HG02642 (cell line): ENCODE measurements at regions not wholly inside any gene's neighbourhood (a gene's known extent, or its start where the extent isn't known, plus 50 kb on each side); places are given as distances from the start of the nearest gene placed in this dataset.

Experiments
- ATAC-seq: cut with Tn5 transposase; IDR thresholded peaks from one replicate; pipeline ENCODE4 v1.9.1; 2021; ENCODE audit warnings: mild to moderate bottlenecking; ENCODE audit not compliant: unreplicated experiment, poor library complexity

DNA sequence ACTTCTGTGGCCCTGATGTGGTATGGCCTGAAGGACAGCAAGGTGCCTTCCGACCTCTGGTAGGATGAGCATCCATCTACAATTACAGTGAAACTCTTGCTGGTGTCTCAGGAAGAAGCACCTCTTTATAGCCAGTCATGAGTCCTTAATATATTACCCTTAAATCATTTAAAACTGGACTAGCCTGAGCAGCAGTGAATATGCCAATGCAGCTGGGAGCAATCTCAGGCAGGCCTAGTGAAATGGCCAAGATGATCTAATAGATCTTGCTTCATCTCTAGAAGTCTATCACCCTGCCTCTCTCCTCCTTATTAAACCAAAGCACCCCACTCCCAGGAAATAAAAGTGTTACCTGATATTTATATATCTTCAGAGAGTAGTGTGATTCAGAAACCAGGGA, 66.7 kb upstream of the SORCS3 start:
- ATAC-seq, result no peak

DNA sequence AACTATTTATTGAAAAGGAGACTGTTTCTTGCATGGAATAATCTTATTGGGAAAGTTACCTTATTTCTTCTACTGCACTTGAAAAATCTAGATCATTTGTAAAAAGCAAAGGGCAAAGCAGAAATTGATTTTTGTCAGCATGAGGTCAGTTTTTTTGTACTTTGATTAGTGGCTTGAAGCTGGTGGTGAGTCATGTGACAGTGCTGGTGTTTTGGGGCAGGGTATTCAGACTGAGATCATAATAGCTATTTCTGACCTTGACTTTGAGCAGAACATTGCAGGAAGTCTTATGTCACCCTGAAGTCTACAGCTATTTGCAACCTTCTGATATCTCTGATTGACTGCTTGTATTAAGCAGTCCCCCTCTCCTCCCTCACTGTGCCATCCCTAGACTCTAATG, 66.3 kb upstream of the SORCS3 start:
- ATAC-seq, result no peak

DNA sequence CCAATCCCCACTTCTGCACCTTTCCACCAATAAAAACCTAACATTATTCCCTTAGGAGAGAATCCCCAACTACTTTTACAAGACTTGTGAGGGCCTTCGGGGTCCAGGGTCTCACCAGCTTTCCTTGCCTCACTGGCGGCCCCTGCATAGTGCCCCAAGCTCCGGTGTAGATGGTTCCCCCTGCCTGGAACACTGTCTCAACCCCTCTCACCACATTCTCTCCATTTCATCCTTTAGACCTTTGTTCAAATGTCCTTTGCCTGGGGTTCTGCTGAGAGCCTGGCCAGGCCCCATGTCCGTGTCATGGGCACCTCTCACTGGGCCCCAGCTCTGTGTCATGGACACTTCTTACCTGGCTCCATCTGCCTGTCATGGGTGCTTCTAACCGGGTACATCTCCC, 64.5 kb upstream of the SORCS3 start:
- no peak for ATAC-seq

DNA sequence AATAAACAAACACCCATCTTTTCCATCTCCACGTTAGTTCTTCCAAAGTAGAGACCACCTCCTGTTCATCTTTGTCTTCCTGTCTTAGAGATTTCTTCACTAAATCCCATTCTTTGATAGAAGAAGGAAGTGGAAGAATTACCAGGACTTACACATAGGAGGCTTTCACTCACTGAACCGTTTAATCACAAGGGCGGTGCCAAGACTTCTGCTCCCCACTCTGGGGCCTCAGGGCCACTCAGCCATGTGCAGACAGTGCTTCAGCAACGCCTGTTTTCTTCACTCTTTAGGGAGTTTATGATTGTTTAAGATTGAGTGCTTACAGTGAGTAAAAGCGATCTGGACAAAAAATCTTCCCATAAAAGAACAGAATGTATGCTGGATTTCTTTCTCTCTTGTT, 63.9 kb upstream of the SORCS3 start:
- ATAC-seq, result no peak

DNA sequence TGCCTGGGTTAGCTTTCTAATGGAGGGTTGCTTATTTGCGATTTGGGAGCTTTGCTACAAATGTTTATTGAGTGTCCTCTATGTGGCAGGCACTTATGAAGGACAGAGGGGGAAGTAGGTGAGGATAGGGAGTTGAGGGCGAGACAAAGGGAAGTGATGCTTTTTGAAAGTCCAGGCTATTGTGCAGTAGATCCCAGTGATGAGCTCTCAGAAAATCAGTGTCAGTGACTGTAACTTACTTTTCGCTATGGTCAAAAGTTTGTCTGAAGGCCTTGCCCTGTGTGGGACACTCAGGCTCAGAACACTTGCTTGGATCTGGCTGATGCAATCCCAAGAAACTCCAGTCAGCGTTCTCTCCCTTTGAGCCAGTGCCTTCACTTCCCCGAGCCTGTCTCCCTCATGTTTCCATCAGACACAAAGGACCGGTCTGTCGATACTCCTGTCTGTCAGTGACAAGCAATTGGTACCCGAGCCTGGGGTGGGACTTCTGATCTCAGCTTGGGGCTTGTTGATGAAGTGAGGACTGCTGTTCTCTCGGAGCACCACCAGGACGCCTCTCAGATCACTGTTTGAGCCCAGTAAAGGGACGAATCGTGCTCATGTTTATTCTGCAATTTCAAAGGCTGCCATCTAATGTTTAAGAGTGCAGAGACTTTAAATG, 63.1 kb upstream of the SORCS3 start:
- no peak for ATAC-seq

DNA sequence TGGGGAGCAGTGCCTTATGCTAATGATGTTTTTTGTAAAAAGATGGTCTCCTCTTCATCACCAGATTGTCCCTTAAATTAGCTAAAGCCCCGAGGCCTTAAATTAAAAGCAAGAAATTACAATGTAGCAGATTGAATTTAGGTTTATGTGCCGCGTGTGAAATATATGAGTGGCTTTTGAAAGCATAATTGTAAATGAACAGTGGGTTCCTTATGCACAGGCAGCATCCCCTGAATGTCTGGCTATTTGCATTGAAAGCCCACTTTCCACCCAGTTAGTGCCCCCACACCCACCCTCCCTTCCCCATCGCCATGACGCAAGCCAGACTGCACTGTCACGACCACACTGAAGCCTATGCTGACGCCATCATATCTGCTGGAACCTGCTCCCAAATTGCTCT, 62.4 kb upstream of the SORCS3 start:
- ATAC-seq, result no peak

DNA sequence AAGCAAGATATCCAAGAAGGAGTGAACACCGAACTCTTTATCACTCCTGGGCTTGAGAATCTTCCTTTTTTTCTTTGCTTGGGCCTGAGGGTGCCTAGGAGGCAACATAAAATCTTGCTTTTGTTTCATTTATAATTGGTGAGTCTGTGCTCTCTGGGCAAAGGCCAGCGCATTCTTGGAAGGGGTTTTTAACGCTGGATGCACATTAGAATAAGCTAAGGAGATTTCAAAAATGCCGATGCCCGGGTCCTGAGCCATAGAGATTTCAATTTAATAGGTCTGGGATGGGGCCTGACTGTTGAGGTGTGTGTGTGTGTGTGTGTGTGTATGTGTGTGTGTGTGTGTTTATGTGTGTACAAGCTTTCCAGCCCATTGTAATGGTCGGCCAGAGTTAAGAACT, 62.0 kb upstream of the SORCS3 start:
- ATAC-seq, result no peak

DNA sequence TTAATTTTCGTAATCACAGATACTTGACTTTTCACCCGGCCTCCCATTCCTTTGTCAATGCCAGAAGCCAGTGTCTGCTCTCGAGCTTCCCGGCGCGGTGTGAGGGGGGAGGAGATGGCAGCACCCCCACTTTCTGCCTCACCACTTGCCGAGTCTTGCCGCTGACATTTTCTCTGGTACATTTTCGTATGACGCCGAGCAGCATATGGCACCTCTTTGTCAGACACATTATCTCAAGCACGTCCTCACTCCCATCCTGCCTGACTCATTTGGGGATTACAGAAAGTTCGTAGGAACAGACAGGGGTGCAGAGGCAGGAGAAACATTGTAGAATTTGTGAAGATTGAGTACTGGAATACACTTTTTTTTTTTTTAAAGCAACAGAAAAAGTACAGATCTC, 60.8 kb upstream of the SORCS3 start:
- no peak for ATAC-seq

DNA sequence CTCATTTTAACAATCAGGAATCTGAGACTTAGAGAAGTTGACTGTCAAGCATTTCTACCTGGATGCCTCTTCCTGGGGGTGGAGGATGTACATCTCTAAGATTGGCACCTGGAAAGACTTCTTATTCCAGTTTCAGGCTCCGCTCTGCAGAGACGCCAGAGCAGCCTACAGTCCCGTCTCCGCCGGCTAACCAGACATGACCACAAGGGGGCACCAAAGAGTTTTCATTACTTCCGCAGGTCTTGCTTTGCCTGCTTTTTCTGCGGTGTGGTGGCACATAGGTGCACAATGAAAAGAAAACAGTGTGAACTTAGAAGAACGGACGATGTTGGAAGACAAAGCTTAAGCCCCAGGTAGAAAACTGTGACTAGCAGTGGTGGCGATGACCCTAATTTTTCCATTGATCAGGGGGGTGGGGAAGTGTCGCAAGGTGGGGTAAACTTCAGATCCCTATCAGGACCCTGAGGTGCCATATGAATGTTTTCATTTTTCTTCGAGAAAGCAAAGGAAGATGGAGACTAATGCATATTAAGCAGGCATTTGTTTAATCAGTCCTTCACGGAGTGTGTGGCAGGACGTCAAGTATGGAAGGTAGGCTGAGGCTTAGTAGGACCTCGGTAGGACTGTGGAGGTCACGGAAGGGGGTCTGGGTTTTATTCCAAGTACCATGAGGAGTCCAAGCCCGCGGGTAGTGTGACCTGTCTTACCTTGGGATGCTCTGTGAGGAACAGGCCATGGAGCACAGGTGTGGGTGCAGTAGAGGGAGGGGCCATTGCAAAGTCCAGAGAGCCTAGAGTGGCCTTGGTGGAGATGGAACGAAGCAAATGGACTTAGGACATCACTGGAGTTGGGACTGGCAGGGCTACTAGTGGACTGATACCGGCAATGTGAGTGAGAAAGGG, 60.1 kb upstream of the SORCS3 start:
- ATAC-seq, result peak; percentile 72

DNA sequence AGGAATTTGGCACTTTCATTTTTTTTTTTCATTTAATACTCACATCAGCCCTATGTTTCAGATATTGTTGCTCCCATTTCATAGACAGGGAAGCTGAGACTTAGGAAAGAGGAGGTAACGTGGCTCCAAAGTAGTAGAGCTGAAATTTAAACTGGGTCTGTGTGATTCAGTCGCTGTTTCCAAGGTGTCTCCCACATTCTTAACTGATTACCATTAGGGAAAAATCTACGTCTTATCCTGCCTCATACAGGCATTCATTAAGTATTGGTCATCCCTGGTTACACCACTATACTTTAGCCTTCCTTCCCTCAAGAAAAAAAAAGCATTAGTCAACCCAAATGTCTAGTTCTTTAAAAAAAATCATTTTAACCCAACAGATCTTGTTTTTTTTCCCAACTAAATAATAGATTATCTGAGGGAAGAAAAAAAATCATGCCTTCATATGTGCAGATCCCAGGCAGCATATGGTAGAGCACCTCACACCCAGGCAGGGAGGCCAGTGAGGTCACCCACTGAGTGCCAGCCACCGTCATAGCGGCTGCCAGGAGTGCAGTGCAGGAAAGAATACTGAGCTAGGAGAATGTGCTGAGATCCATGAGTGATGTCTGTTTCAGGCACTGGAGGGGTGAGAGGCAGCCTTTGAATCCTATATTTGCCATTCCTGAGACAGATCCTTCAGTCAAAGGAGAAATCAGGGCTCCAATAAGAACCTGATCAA, 59.0 kb upstream of the SORCS3 start:
- no peak for ATAC-seq

DNA sequence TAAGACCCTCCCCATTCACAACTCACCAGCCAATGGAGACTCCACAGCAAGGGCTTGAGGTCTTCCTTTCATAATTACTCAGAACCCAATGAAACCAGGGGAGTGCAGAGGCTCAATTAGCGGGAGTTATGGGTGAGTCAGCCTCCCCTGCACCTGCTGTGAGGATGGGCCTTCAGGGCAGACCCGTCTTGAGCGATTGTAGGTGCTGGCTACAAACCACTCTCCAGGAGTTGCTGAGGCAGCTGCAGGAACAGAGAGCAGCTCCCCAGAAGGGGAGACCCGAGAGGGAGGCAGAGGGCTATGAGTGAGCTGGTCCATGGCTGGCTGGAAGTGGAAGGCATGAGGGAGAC, 58.5 kb upstream of the SORCS3 start:
- no peak for ATAC-seq

DNA sequence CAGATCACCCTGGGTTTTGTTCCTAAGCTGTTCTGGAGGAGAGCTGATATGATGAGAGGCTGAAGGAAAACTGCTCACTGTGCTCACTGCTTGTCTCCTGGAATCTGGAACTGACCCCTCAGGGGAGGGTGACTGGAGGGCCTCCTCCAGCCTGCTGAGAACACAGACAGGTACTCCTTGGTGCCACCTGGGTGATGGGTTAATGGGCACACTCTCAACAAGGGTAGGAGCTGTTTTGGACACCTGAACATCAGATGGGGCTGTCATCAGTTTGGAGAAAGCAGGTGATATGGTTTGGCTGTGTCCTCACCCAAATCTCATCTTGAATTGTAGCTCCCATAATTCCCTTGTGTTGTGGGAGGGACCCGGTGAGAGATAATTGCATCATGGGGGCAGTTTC, 58.1 kb upstream of the SORCS3 start:
- ATAC-seq, result no peak

DNA sequence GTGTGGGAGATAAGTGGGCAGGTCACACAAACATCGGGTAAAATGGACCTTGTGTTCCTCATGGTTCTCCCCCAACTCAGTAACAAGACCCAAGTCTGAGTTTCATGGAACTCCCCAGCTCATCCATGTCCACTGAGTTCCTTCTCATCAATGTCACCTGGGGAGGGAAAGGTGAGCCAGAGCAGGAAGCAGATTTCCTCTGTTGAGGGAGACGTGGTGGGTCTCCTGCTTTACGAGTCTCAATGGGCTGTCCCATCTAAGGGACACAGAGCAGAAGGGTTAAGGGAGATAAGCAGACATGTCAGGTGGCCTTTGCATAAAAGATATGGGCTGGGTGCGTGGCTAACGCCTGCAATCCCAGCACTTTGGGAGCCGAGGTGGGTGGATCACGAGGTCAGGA, 56.5 kb upstream of the SORCS3 start:
- no peak for ATAC-seq

DNA sequence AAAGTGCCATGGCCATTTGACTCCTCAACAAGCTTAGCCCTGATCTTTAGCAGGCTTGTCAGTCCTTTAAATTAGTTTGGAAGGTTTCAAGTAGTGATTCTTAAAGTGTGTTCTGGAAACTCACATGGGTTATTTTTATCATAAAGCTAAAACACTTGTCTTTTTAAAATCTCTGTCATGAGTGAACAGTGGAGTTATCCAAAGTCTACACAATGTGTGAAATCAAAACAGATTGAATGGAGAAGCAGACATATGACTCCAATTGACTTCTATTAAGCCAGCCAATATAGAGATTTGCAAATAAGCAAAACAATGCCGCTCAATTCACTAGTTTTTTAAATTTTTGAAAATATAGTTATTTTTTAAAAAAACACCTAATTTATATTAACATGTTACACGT, 53.3 kb upstream of the SORCS3 start:
- ATAC-seq, result no peak

DNA sequence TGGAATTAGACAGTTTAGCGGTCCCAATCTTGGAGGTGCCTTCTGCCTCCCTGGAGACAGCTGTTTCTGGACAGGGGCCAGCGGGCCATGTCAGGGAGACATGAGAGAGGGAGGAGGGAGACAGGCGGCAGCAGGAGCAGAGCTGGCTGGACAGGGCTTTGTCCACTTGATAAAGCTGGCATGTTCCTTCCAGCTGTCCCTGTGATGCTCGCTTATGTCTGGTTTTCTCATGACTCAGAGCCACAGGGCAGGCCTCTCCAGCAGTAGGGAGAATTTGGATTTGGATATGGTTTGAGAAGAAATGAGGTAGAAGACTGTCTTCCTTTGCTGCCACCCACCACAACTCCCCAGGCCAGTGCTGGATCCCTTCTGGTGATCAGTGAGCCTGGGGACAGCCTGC, 51.7 kb upstream of the SORCS3 start:
- no peak for ATAC-seq

DNA sequence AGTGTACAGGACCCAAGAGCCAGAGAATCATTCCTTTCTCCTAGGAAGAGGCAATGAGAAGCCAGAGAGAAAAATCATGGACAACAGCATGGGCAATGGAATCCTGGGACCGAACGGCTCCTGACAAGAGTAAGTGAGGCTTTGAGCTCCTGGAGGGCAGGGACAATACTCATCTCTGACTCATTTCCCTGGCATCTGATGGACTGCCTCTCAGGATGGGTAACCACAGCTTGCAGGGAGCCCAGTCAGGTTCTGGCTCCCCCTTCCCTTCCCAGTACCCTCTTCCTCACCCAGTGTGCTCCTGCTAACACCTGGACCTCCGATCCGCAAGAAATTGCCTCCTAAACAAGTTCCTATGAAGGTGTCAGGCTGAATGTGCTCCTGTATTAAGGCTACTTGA, 51.2 kb upstream of the SORCS3 start:
- ATAC-seq, result no peak
